GM11168 (cell line): ENCODE measurements at regions not wholly inside any gene's neighbourhood (a gene's known extent, or its start where the extent isn't known, plus 50 kb on each side); places are given as distances from the start of the nearest gene placed in this dataset.

Experiments
- in situ Hi-C: fragments of 300-500 bp; cut with MboI; formaldehyde crosslinking; loops from one replicate; pipeline ENCODE4 v1.12.0; 2022; ENCODE audit warnings: low sequenced_read_pairs; ENCODE audit not compliant: unreplicated experiment

GRCh38 chr16:72301523-72302236, 129.7 kb upstream of the PMFBP1 start:
- in situ Hi-C loops: no loop called here

DNA sequence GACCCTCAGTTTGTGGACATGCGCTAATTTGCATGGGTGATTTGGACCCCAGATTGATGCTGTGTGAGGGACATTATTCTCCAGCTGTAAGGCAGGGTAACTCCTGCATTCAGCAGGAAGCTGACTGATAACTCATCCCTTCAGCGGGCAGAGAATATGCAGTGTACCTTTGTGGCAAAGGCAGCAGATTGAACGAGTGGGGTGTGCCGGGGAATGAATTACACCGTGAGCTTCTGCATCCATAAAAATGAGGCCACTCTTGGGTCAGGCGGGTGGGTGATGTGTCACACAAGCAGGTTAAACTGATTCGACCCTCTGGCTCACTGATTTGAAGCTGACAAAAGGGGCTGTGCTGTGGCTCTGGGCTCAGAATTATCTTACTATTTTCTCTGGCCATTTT, 128.9 kb upstream of the PMFBP1 start:
- in situ Hi-C loops: no loop called here

- in situ Hi-C loops: no loop called here
Measured at GRCh38 chr16:72299684-72300243, 127.8 kb upstream of the PMFBP1 start.

- in situ Hi-C loops: no loop called here
Measured at GRCh38 chr16:72298961-72299360, 127.0 kb upstream of the PMFBP1 start.

DNA sequence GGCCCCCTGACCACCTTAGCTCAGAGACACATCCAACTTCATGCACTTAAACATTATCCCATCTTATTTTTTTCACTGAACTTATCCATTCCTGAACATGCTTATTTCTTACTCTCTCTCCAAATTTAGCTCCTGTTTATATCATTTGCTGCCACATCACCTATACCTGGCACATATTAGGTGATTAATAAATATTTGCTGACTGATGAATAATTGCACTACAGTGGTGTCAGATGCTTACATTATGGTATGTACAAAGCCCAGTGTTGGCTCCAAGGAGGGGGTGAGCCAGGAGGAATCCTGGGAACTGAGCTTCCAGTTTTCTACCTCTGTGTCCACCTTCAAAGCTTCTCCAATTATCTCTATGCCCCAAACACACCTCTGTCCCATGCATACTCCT, 124.0 kb upstream of the PMFBP1 start:
- in situ Hi-C loops: no loop called here

DNA sequence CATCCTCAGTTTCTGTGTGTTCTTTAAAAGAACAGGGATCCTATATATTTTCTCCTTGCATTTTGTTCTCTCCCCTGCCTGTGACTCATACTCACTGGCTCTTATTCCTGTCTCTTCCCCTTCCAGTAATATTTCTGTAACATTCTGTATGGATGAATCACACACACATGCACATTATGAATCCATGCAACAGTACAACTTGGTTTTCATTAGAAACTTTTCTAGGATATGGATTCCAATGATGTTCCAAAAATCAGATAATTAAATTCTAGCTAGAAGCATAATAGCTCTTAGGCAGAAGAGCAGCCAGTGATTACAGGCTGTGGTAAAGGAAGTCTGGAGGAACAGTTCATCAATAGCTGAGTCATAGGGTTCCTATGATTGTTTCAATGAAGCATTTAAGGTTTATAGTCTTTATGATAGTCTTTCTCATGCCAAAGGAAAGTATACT, 119.6 kb upstream of the PMFBP1 start:
- in situ Hi-C loops: no loop called here

DNA sequence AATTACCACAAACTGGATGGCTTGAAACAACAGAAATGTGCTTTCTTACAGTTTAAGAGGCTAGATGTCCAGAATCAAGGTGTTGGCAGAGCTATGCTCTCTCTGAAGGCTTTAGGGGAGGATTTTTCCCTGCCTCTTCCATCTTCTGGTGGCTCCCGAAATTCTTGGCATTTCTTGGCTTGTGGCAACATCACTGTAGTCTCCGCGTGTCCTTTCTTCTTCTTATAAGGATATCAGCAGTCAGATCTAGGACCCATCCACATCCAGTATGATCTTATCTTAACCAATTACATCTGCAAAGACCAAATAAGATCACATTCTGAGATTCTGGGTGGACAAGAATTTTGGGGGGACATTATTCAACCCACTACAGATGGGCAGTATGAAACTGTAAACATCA, 119.2 kb upstream of the PMFBP1 start:
- in situ Hi-C loops: no loop called here

- in situ Hi-C loops: no loop called here
Measured at GRCh38 chr16:72287649-72288048, 115.7 kb upstream of the PMFBP1 start.

DNA sequence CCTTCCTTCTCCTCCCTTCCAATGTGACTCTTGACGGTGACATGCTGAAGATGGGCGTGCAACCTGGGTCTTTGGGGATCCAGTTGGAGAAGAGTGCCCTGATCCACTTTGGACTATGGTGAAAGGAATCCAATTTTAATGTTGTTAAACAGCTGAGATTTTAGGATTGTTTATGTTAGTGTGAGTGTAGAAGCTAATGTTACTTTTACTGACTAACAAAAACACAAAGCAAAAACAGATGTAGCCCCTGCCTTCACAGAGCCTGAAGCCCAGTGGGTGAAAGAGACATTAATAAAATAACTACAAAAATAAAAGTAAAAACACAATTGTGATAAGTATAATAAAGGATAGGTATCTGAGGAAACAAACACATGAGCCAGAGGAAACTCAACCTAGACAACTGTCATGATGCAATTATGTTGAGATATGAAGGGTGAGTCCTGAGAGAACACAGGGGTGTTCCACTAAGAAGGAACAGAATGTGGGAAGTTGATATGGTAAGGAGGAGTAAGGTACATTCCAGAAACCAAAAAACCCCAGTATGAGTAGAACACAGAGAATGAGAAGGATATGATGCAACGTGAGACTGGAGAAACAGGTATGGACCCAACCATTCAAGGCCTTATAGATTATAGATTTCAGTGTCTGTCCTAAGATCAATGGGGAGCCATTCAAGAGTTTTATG, 115.1 kb upstream of the PMFBP1 start:
- in situ Hi-C loops: no loop called here

GRCh38 chr16:72285728-72286127, 113.8 kb upstream of the PMFBP1 start:
- in situ Hi-C loops: no loop called here

- in situ Hi-C loops: no loop called here
Measured at GRCh38 chr16:72285324-72285723, 113.4 kb upstream of the PMFBP1 start.

DNA sequence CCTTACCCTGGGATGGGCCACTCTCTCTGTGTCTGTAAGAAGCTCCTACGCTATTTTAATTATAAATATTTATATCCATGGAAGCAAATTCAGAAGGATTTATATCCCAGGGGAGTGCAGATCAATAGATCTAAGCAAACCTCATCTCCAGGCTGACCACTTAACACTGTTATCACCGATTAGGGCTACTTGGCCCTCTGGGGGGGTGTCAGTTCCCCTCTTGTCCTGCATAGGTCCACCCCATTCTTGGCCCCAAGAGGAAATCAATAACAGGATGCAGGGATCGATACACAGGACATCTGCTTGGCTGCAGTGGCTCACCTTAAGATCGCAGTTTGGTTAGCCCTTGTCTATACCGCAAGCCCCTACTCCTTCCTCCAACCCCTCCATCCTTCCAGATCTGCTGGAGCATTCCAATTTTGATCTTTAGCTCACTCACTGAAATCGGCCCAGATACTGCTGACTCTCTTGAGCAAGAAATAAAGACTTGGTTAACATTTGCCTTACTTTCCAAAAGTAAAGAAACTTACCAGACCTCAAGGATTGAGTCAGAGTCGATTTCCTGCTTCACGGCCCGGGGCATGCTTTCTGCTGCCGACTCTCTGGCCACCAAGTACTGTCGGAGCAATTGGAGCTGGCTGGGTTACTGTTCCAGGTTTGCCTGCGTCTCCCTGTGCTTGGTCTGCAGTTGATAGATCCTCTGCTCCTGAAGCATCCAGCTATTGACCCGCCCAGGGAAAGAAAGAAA, 112.3 kb upstream of the PMFBP1 start:
- in situ Hi-C loops: no loop called here

DNA sequence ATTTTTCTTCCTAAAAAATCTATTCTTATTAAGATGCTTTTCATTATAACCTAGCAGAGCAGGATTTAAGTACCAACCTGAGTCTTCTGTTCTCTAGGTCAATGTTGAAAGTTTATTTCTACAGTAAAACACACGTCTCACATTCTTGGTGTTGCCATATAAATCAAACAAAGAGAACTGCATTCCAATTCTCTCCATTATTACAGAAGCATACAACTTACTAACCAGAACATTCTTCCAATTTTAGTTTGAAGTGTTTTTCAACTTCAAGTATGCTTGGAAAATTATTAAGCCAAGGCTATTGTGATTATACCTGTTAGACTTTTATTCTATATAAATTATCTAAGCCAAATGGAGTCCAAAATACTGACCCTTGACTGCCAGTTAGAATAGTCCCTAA, 110.4 kb upstream of the PMFBP1 start:
- in situ Hi-C loops: no loop called here

DNA sequence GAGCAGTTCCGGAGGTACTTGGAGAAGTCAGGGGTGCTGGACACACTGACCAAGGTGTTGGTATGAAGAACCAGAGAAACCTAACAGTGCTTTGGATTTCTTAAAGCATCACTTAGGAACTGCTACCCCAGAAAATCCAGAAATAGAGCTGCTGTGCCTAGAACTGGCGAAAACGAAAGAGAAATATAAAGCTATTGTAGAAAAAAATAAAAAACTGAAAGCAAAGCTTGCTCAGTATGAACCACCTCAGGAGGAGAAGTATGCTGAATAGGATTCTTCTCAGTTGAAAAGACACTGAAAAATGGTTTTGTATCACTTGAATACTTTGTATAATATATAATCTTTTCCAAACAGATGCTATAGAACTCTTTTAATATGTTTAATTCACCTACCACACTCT, 106.3 kb upstream of the PMFBP1 start:
- in situ Hi-C loops: no loop called here

- in situ Hi-C loops: no loop called here
Measured at GRCh38 chr16:72277749-72278148, 105.8 kb upstream of the PMFBP1 start.

DNA sequence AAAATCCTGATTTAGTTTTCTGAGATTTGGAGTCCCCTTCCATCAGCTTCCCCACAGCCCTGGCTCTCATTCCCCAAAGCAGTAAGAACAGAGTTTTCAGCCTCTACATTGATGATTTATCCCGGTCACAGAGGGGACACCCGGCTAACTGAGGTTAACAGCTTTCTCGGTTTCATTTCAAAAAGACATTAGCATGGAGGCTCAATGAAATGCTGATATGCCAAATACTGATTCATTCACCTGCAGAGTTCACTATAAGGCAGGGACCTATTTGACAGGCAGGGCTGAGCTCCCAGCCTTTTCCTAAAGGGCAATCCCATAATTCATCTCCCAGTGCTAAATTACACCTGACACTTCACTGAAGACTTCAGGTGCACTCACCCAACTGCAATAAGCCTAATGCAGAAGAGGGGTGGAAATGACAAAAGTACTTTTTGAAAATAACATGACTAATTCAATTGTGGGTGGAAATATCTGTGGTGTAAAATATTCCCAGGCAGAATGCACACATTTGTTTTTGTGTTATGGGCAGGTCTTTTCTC, 99.8 kb upstream of the PMFBP1 start:
- in situ Hi-C loops: no loop called here

GRCh38 chr16:72270531-72270930, 98.6 kb upstream of the PMFBP1 start:
- in situ Hi-C loops: no loop called here

DNA sequence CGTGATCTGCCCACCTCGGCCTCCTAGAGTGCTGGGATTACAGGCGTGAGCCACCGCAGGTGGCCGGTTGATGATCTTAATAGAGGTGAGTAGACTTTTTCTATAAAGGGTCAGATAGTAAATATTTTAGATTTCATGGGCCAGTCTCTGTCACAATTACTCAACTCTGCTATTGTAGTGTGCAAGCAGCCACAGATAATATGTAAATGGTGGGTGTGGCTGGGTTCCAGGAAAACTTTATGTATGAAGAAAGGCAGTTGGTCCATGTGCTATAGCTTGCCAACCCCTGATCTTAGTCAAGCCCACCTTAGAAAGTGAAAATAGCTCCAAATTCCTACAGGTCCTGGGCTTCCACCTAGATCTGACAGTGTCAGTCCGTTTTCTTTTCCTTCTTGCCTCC, 94.9 kb upstream of the PMFBP1 start:
- in situ Hi-C loops: no loop called here

DNA sequence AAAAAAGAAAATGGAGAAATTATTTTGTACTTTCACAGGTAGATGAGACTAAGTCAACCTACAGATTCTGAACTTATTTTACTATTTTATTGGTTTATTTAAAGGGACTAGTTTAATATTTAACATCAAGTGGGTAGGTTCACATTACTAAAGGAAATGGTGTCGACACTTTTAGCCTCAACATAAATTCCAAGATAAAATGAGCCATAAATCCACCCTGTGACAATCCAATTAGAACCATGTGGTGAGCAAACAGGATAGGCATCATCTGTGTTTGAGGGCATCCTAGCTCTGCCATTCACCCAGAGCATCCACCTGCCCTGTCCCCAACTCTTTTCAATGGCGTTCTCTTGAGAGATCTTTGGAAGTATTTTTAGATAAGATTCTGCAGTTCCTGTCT, 92.8 kb upstream of the PMFBP1 start:
- in situ Hi-C loops: no loop called here

GRCh38 chr16:72262711-72263110, 90.8 kb upstream of the PMFBP1 start:
- in situ Hi-C loops: no loop called here

DNA sequence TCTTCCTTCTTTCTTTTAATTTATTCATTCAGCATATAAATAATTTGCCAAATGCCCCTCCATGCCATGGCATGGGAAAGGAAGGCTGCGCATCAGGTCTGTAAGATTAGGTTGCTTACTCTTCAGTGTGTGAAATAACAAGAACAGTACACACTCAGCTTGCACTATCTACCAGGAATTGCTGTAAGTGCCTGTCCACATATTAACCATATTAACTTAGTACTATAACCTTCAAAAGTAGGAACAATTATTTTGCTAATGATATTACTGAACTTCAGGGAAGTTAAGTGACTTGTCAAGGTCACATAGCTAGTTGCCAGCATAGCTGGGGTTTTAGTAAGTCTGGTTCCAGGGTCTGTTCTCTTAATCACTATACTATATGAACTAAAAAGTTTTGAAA, 89.2 kb upstream of the PMFBP1 start:
- in situ Hi-C loops: no loop called here
